NCI-H2171 treated with DMSO at 0.1 percent for 48 hours (cell line): ENCODE measurements at regions not wholly inside any gene's neighbourhood (a gene's known extent, or its start where the extent isn't known, plus 50 kb on each side); places are given as distances from the start of the nearest gene placed in this dataset.

Source experiments
- DNase-seq: peaks from one replicate; lab custom pipeline; 2025; lab: John Stamatoyannopoulos, UW

- DNase-seq, result no peak
These were observed 53.5 kb upstream of the RAP1B start for GRCh38 chr12:68557011-68557730.

DNA sequence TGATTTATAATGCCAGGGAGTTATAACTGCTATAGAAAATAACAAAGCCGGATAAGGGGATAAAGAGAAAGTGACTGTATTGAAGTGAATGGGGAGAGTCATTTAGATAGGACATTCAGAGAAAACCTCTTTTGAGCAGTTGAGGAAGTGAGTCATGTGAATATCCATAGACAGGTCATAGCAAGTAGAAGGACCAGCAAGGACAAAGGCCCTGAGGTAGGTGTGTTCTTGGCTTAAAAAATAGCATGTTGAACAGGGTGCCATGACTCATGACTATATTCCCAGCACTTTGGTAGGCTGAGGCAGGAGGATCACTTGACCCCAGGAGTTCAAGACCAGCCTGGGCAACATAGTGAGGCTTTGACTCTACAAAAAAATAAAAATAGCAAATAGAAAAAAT is 51.5 kb upstream of the RAP1B start:
- no peak for DNase-seq

- DNase-seq, result no peak
These were observed 50.5 kb upstream of the RAP1B start for GRCh38 chr12:68559984-68560850.

GRCh38 chr12:68560851-68561422 is 49.8 kb upstream of the RAP1B start:
- no peak for DNase-seq
